SH-SY5Y (cell line): ENCODE measurements at regions not wholly inside any gene's neighbourhood (a gene's known extent, or its start where the extent isn't known, plus 50 kb on each side); places are given as distances from the start of the nearest gene placed in this dataset.

ENCODE experiments used
- GATA2 ChIP-seq: IDR thresholded peaks from 2 replicates; pipeline ENCODE4 v1.6.1; 2011; ENCODE audit warnings: mild to moderate bottlenecking, low read depth, low read length
- GATA3 ChIP-seq: IDR thresholded peaks from 2 replicates; pipeline ENCODE4 v1.6.1; 2011; ENCODE audit warnings: low read depth, mild to moderate bottlenecking, low read length, moderate library complexity

DNA sequence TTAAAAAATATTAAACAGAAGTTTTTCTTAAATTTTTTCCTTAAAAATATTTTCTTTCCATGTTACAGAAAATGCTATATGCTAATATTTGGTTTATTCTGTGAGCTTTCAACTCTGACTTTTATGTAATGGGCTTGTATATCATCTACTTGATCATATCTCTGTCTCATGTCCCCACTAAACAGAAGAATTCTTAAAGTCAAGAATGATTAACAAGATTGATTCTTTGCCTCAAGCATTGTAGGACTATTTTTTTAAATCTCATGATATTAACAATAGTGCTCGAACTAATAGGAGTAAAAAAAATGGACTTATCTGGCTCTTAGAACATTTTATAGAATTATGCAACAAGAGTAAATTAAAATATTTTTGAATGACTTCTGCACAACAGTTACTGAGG, 206.3 kb downstream of the C12orf50 start:
- TF ChIP-seq GATA2, result no peak
- TF ChIP-seq GATA3, result no peak
